DOHH2 (cell line): ENCODE measurements at regions not wholly inside any gene's neighbourhood (a gene's known extent, or its start where the extent isn't known, plus 50 kb on each side); places are given as distances from the start of the nearest gene placed in this dataset.

Experiments
- H3F3A ChIP-seq: fragments of 200-600 bp; sonication (generic), shearing (Covaris generic); 2 replicates; pipeline ENCODE4 v1.6.0; 2016; ENCODE audit warnings: antibody characterized with exemption, mild to moderate bottlenecking; ENCODE audit not compliant: control insufficient read depth, insufficient read depth
- H3K27ac ChIP-seq: fragments of 200-600 bp; sonication (generic); 2 replicates; pipeline ENCODE4 v1.5.1; 2014; ENCODE audit warnings: low read depth, mild to moderate bottlenecking, low read length, moderate library complexity
- H3K27me3 ChIP-seq: fragments of 200-600 bp; sonication (generic); 2 replicates; pipeline ENCODE4 v1.6.1; 2014; ENCODE audit warnings: mild to moderate bottlenecking, low read length, mixed read lengths; ENCODE audit not compliant: control insufficient read depth
- H3K36me3 ChIP-seq: fragments of 200-600 bp; sonication (generic); 2 replicates; pipeline ENCODE4 v1.6.1; 2014; ENCODE audit warnings: mild to moderate bottlenecking, low read length, moderate library complexity, mixed read lengths; ENCODE audit not compliant: control insufficient read depth
- H3K4me1 ChIP-seq: fragments of 200-600 bp; sonication (generic); 2 replicates; pipeline ENCODE4 v1.6.1; 2014; ENCODE audit warnings: mild to moderate bottlenecking, low read length, mixed read lengths; ENCODE audit not compliant: control insufficient read depth
- H3K4me2 ChIP-seq: fragments of 200-600 bp; sonication (generic); 2 replicates; pipeline ENCODE4 v1.6.0; 2014; ENCODE audit warnings: mild to moderate bottlenecking, low read length, moderate library complexity
- H3K4me3 ChIP-seq: fragments of 200-600 bp; sonication (generic); 2 replicates; pipeline ENCODE4 v1.5.1; 2014; ENCODE audit warnings: mild to moderate bottlenecking, low read length, mixed read lengths
- H3K79me2 ChIP-seq: fragments of 200-600 bp; sonication (generic); 2 replicates; pipeline ENCODE4 v1.6.1; 2014; ENCODE audit warnings: mild to moderate bottlenecking, low read length, mixed read lengths; ENCODE audit not compliant: control insufficient read depth
- H3K9me2 ChIP-seq: fragments of 200-600 bp; sonication (generic); replicated peaks from 2 replicates; pipeline ENCODE4 v1.6.1; 2014; ENCODE audit warnings: mild to moderate bottlenecking, low read length, mixed read lengths; ENCODE audit not compliant: control insufficient read depth
- H3K9me3 ChIP-seq: fragments of 200-600 bp; sonication (generic); 2 replicates; pipeline ENCODE4 v1.6.1; 2014; ENCODE audit warnings: antibody characterized with exemption, low read length, mixed read lengths; ENCODE audit not compliant: control insufficient read depth, insufficient read depth
- H4K20me1 ChIP-seq: fragments of 200-600 bp; sonication (generic); 2 replicates; pipeline ENCODE4 v1.6.0; 2014; ENCODE audit warnings: low read depth, mild to moderate bottlenecking, antibody characterized with exemption, low read length, moderate library complexity; ENCODE audit not compliant: control insufficient read depth, insufficient read depth
- CTCF ChIP-seq: fragments of 200-600 bp; sonication (generic); IDR thresholded peaks from one replicate; pipeline ENCODE4 v1.5.1; 2014; ENCODE audit warnings: antibody characterized with exemption, mild to moderate bottlenecking, low read depth, low read length; ENCODE audit not compliant: poor library complexity, severe bottlenecking
- EZH2phosphoT487 ChIP-seq: fragments of 200-600 bp; sonication (generic); IDR thresholded peaks from 2 replicates; pipeline ENCODE4 v1.6.1; 2017; ENCODE audit warnings: borderline replicate concordance, mild to moderate bottlenecking, antibody characterized with exemption, low read length, moderate library complexity, mixed read lengths

GRCh38 chr7:131186816-131187215, 140.9 kb upstream of the MKLN1 start:
- Histone ChIP-seq H3K27ac (no peak overlapping the region), H3K9me2 (no peaks in the 10 kb centered on the region), H4K20me1 (no peaks in the 10 kb centered on the region), H3K36me3 (no peaks in the 10 kb centered on the region), H3K4me3 (no peak overlapping the region), H3K27me3 (no peaks in the 10 kb centered on the region), H3K4me2 (no peak overlapping the region), H3F3A (no peaks in the 10 kb centered on the region), H3K9me3 (no peaks in the 10 kb centered on the region), H3K79me2 (no peaks in the 10 kb centered on the region), H3K4me1 (peaks cover 15% of the 10 kb centered on the region)
- TF ChIP-seq CTCF (no peak), EZH2phosphoT487 (no peak)

DNA sequence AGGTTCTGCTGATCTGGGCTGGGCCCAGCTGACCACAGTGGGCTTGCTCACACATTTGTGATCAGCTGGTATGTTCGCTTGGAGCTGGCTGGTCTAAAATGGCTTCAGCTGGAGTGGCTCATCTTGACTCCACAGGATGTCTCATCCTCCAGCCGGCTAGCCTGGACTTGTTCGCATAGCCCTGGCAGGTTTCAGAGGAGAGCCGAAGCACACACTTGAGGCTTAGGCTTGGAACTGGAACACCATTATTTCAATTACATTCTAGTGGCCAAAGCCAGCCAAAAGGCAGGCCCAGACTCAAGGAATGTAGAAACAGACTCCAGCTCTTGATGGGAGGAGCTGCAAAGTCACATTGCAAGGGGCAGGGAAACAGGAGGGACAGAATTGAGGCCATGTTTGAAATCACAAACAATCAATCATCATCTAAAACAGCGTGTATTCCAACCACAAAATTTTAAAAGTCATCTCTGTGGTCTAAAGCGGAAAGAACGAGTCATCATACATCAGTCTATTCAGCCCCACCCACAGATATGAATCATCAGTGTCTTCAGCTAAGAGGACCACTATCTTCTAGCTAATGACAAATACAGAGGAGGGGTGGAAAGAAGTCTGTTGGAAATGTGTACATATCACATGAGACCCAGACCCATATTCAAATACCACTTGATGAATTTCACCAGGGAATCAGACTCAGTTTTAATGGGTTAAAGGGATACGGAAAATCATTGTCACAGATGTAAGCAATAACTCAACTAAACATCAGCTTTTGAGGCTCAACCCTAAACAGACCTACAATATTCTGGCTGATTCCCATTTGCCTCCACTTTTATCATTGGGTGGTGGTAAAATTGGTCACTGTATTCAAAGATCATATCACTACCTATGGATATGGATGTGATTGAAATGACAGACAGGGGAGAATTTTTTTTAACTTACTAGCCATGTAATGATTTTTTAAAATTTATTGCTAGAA, 139.0 kb upstream of the MKLN1 start:
- no peaks in the 10 kb centered on the region for H3K79me2 ChIP-seq
- peaks cover 4% of the 10 kb centered on the region for H3K4me1 ChIP-seq
- no peak overlapping the region for H3K27ac ChIP-seq
- no peaks in the 10 kb centered on the region for H4K20me1 ChIP-seq
- no peaks in the 10 kb centered on the region for H3K27me3 ChIP-seq
- no peaks in the 10 kb centered on the region for H3K9me3 ChIP-seq
- no peak overlapping the region for H3K4me3 ChIP-seq
- no peak overlapping the region for H3K4me2 ChIP-seq
- TF ChIP-seq EZH2phosphoT487 (no peak), CTCF (no peak)
- no peaks in the 10 kb centered on the region for H3K9me2 ChIP-seq
- no peaks in the 10 kb centered on the region for H3K36me3 ChIP-seq
- H3F3A ChIP-seq, result no peaks in the 10 kb centered on the region; the same call in 1 of the 2 replicates

- H3K27ac ChIP-seq, result no peak overlapping the region
- no peaks in the 10 kb centered on the region for H3K36me3 ChIP-seq
- no peaks in the 10 kb centered on the region for H3K4me1 ChIP-seq
- H3K9me2 ChIP-seq, result no peaks in the 10 kb centered on the region
- no peak overlapping the region for H3K4me2 ChIP-seq
- H3K27me3 ChIP-seq, result no peaks in the 10 kb centered on the region
- no peaks in the 10 kb centered on the region for H4K20me1 ChIP-seq
- TF ChIP-seq EZH2phosphoT487, result no peak
- TF ChIP-seq CTCF, result no peak
- H3K4me3 ChIP-seq, result no peak overlapping the region
- no peaks in the 10 kb centered on the region; the same call in 1 of the 2 replicates for H3F3A ChIP-seq
- H3K9me3 ChIP-seq, result no peaks in the 10 kb centered on the region
- H3K79me2 ChIP-seq, result no peaks in the 10 kb centered on the region
Observed at GRCh38 chr7:131189488-131189887, 138.2 kb upstream of the MKLN1 start.
